Suppressor macrophage (primary cell): ENCODE measurements at regions not wholly inside any gene's neighbourhood (a gene's known extent, or its start where the extent isn't known, plus 50 kb on each side); places are given as distances from the start of the nearest gene placed in this dataset.
"Not testable (repeated sequence)": the region's sequence is repeated elsewhere in the genome, so short reads cannot be mapped to it uniquely, and the experiment has no call there.

Source experiments
- DNase-seq, 4 experiments: peaks; one replicate each; pipeline ENCODE4 v3.0.0-alpha.2; 2020 to 2022

GRCh38 chr5:104170926-104171325 lies 608.3 kb upstream of the NUDT12 start:
- DNase-seq, result no peak

GRCh38 chr5:104146652-104147051 lies 584.1 kb upstream of the NUDT12 start:
- DNase-seq, result no peak

DNA sequence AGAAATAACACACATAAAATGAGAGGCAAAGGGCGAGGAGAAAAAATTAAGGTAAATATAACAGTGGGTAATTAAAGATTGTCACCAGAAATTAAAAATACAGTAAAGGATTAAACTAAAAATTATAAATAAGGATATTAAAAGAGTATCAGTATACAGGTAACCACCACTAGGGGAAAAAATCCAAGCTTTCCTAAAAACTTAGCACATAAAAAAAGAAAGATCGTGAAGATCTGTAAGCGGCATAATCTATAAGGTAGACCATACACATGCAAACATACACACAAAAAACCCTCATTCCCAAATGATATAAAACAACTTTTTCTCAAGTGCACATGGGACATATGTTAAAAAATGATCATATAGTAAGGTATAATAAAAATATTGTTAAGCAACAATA lies 577.3 kb upstream of the NUDT12 start:
- no peak for DNase-seq

DNA sequence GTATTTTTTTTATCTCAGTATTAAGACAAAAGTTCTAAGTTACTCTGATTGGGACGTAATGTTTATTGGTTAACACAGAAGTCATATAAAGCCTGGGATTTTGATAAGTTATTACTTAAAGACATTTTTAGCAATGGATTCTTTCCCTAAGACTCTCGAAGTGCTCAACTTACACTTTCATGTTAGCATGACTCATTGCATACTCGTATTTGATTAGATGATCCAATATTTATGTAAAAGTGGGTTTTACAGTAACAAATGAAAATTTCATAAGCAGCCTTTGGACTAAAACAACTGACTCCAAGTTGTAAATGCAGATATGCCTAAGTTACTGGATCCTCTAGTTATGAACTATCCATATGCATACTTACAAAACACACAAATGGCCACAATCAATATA lies 567.7 kb upstream of the NUDT12 start:
- DNase-seq, result no peak

DNA sequence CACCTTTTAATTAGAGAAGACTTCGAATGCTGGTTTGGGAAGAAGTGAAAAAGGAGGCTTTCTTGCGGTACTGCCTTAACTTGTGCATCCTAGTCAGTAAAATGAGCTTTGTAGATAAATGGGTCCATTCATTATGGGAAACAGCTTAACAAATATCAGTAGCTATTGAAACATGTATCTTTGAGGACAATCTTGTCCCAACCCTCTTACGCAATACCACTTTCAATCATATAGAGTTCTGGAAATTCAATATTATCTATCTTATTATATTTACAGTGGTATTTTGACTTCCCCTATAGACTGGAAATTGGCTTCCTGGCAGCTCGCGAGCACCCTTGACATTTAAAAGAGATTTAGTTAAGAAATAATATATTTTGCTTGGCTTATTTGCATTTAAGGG lies 565.8 kb upstream of the NUDT12 start:
- DNase-seq, result no peak

GRCh38 chr5:104126980-104127379 lies 564.4 kb upstream of the NUDT12 start:
- DNase-seq, result no peak

- no peak for DNase-seq
Measured at GRCh38 chr5:104119529-104119928, 556.9 kb upstream of the NUDT12 start.

- peak in 3 of 4 experiments; percentile 1 to 13 (median 2) for DNase-seq
Measured at GRCh38 chr5:104111632-104112031, 549.0 kb upstream of the NUDT12 start.

- DNase-seq, result no peak
Measured at GRCh38 chr5:104096451-104096850, 533.9 kb upstream of the NUDT12 start.

- DNase-seq, result no peak
Measured at GRCh38 chr5:104095527-104095926, 532.9 kb upstream of the NUDT12 start.

DNA sequence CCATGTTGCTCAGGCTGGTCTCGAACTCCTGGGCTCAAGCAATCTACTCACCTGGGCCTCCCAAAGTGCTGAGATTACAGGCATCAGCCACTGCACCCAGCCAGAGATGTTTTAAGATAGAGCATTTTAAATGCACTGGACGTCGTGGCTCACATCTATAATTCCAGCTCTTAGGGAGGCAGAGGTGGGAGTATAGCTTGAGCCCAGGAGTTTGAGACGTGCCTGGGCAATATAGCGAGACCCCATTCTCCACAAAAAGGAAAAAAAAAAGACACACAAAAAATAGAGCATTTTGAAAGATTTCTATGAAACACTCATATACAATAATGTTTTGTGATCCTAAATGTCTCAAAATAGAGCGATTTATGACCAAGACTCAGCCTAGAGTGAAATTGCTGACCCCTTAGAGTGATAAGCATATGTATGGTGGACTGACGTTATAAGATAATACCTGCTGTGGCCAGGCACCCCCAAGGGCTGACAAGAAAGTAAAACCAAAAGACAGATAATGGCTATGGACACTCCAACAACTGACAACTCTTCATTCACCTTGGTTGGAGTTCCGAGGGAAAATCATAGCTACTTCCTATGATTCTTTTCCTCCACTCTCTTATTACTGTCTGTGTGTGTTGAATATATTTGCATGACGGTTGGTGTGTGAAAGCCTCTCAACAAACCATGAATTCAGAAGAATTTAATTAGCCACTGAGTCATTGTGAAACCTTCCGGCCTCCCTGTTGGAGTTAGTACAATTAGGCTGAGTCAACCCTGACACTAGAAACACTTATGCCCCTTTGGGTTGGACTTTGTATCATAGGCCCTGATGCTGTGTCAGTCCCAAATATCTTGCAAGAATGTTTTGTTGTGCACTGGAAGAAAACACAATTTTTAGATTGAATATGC lies 526.5 kb upstream of the NUDT12 start:
- DNase-seq, result no peak

DNA sequence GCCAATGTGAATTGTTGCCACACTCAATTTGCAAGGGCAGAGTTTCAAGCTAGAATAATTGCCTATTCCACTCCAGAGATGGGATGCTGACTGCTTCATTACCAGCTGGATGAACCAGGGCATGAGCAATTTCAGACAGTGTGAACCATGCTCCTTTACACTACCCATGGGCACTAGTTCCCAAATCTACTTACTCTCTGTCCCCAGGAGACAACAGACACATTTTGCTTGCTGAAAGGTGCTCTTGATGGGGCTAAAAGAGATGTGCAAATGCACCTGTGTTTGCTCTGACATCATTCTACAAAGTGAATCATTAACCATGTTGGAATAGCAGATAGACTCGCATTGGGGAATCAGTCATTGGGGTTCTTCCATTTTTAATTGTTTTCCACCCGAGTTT lies 522.3 kb upstream of the NUDT12 start:
- no peak for DNase-seq

GRCh38 chr5:104082754-104083153 lies 520.2 kb upstream of the NUDT12 start:
- DNase-seq, result no peak

- no peak for DNase-seq
Measured at GRCh38 chr5:104081232-104081631, 518.6 kb upstream of the NUDT12 start.

DNA sequence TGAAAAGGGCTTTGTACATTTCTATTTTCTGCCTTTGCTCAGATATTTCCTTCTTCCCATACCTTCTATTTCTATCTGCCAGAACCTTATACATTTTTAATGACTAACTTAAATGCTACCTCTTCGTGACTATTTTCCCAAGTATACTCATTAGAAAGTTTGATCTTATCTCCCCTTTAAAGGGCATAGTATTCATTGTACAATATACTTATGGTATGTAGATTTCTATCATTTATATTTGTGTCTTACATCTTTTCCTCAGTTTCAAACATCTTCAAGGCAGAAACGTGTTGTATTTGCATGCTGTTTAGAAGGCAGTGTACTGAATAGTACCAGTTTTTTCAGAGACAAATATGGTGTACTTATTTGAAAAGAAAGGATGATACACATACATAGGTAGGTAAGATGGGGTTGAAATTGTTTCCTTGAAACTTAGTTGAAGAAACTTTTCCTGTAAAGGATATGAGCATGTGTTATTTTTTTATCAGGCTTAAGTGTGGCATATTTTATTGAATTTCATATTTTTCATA lies 518.1 kb upstream of the NUDT12 start:
- DNase-seq, result no peak

DNA sequence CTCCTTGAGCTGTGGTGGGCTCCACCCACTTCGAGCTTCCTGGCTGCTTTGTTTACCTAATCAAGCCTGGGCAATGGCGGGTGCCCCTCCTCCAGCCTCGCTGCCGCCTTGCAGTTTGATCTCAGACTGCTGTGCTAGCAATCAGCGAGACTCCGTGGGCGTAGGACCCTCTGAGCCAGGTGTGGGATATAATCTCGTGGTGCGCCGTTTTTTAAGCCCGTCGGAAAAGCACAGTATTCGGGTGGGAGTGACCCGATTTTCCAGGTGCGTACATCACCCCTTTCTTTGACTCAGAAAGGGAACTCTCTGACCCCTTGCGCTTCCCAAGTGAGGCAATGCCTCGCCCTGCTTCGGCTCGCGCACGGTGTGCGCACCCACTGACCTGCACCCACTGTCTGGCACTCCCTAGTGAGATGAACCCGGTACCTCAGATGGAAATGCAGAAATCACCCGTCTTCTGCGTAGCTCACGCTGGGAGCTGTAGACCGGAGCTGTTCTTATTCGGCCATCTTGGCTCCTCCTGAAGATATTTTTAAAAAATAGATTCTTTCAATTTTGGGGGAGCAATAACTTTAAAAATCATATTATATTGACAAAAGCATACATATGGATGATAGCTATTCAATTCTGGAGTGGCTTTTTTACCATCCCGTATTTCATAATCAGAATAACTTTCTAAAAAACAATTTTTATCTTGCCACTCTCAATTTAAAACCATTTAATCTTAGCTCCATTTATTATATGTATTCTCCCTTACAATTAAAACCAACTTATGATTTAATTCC lies 517.5 kb upstream of the NUDT12 start:
- DNase-seq, result not testable (repeated sequence)

GRCh38 chr5:104071887-104072286 lies 509.3 kb upstream of the NUDT12 start:
- DNase-seq, result no peak

- no peak for DNase-seq
Measured at GRCh38 chr5:104062621-104063377, 500.2 kb upstream of the NUDT12 start.

DNA sequence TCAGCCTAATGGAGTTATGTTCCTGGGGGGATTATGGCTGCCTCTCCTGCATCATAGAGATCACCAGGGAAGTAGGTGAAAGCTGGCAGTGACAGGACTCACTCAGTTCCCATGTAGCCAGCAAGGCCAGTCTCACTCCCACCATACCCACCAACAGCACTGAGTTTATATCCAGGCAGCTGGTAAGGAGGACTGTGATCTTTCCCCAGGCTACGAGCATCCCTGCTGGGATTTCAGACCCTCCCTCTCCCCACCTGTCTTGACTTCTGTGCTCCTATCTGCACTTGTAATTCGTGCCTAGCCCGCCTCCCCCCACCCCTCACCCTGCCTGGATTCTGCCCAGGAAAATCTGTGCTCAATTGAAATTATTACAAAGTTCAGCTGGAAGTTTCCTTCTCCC lies 499.1 kb upstream of the NUDT12 start:
- DNase-seq, result no peak

DNA sequence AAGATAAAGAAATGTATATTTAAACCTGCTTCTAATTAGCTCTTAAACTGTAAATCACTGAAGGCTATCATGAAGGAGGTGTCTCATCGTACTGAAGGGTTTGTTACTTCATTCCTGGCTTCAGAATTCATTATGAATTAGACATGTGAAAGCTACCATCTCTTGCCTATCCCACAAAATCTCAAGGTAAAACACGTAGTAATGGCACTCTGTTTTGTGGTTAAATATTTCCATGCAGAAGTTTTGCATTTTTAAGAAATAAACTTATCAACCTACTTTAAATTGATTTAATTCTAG lies 490.7 kb upstream of the NUDT12 start:
- DNase-seq, result no peak

- DNase-seq, result no peak
Measured at GRCh38 chr5:104052558-104053352, 490.2 kb upstream of the NUDT12 start.

DNA sequence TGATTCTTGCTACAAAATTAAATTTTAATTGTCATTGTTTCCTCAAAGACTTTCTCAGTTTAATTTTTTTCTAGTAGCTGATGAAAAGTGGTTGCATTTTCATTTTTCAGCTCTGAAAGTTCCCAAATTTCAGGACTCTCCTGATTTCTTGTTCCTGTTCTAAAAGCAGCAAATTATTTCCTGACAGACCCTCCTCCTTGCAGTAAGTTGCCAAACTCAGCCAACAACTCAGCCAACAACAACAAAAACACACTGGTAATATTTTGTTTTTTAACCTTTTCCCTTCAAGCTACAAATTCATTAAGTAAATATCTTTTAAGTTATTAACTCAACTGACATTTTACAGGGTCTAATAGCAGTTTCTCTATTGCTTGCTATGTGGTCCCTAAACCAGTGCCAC lies 487.8 kb upstream of the NUDT12 start:
- DNase-seq, result no peak
